ENCODE measurements at regions not wholly inside any gene's neighbourhood (a gene's known extent, or its start where the extent isn't known, plus 50 kb on each side); places are given as distances from the start of the nearest gene placed in this dataset.

DNA sequence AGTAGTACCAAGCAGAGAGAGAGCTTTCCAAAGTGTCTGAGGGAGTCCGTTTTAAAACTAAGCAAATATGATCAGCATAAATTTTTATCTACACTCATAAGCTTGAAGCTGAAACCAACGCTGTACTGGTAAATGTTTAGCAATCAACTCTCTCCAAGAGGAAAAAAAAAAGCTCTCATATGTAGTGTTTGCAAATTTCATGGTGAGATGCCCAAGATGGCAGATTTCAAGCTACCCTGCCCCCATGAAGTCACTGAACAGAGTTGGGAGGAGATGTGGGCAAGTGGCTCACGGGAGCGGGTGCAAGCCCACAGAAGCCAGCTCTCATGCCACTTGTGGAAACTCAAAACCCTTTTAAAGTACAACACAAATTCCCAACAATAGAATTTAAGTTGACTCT is 475.8 kb downstream of the BCAT1 start:
- DNase-seq (ENCODE audit: low read depth), result no peak

GRCh38 chr12:24470050-24470449 is 478.9 kb downstream of the BCAT1 start:
- DNase-seq (ENCODE audit: low read depth), result peak; percentile 31

DNA sequence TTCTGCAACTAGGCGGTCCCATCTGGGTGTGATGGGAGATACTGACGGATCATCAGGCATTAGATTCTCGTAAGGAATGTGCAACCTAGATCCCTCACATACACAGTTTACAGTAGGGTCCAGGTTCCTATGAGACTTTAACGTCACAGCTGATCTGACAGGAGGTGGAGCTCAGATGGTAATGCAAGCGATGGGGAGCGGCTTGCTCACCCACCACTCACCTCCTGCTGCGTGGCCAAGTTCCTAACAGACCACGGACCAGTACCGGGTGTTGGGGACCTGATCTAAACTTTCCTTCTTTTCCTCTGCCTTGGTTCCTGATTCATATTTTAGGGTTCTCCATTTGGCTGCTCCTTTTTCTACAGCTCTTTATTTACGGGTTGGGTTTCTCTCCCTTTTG is 479.8 kb downstream of the BCAT1 start:
- DNase-seq (ENCODE audit: low read depth), result no peak

DNA sequence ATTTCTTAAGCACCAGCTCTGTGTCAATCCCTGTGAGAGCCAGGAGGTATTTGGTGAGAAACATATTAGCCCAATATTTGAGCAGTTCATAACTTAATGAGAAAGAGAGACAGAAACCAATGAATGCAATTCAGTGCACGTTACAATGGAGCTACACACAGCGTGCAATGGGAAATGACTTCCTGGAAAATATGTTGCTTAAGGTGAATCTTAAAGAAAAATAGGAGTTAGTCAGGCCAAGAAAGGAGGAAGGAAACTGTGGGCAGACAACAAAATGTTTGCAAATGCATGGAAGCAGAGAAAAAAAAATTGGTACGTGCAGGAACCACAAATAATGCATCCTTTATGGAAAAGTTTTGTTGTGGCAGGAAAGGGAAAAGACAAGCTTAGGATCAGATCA is 481.7 kb downstream of the BCAT1 start:
- no peak for DNase-seq (ENCODE audit: low read depth)

GRCh38 chr12:24463375-24463774 is 485.5 kb downstream of the BCAT1 start:
- DNase-seq (ENCODE audit: low read depth), result no peak

DNA sequence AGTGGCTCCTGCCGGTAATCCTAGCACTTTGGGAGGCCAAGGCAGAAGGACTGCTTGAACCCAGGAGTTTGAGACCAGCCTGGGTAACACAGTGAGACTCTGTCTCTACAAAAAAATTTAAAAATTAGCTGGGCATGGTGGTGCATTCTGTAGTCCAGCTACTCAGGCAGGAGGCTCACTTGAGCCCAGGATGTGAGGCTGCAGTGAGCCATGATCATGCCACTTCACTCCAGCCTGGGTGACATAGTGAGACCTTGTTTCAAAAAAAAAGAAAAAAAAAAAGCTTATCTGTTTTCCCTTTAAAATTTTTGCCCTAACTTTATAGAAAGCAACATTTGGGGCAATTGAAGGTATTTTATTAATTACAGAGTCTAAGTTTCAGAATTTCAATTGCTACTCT is 486.0 kb downstream of the BCAT1 start:
- DNase-seq (ENCODE audit: low read depth), result no peak

GRCh38 chr12:24460506-24460905 is 488.4 kb downstream of the BCAT1 start:
- no peak for DNase-seq (ENCODE audit: low read depth)

DNA sequence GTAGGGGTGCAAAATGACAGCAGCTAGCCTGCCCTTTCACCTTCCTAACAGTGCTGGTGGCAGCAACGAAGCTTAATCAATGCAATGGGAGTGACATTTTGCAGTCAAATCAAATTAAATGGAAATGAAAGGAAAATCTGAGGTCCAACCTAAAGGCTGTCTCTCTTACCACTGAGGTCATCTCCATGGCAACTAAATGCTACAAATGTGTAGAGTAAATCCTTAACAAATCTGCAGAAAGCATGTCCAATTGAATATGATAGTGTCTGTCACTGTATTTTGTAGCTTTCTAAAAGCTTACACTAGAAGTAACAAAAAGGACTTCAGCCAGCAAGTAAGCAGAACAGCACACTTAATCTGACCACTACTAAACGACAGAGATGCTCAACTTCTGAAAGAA is 488.8 kb downstream of the BCAT1 start:
- DNase-seq (ENCODE audit: low read depth), result no peak

- no peak for DNase-seq (ENCODE audit: low read depth)
Observed at GRCh38 chr12:24455811-24456210, 493.1 kb downstream of the BCAT1 start.

- no peak for DNase-seq (ENCODE audit: low read depth)
Observed at GRCh38 chr12:24447678-24448077, 498.2 kb upstream of the SOX5 start.

GRCh38 chr12:24446287-24446686 is 496.8 kb upstream of the SOX5 start:
- DNase-seq (ENCODE audit: low read depth), result no peak

DNA sequence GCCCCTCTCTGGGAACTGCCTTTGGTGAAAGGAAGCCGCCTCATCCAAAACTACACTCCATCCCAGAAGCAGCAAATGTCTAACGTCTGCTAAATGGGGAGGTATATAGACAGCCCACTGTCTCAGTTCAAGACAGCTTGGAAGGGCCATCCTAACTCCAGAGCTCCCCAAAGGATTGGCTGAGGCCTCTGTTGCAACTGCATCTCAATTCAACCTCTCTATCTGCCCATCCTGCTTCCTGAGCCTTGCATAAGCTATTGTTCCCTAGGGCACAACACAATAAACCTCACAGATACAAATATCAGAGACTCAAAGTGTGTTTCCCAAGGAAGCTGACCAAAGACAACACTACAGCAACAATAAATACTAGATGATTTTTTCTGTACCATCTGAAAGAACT is 495.2 kb upstream of the SOX5 start:
- no peak for DNase-seq (ENCODE audit: low read depth)

DNA sequence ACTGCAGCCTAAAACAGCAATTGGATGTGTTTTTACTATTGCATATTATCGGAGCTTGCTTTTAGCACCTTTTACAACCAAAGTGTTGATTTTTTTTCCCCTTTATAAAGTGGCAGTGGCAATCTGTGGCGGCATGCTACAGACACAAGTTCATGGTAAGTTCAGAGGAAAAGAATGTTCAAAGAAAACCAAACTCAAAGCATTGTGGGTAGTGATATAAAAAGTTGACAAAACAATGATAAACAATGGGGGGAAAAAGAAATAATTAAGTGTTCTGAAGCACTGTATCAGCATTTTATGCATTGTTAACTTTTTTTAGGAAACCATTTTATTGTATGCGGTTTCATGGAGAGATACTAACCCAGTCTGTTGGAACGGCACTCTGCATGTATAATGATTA is 492.0 kb upstream of the SOX5 start:
- no peak for DNase-seq (ENCODE audit: low read depth)

DNA sequence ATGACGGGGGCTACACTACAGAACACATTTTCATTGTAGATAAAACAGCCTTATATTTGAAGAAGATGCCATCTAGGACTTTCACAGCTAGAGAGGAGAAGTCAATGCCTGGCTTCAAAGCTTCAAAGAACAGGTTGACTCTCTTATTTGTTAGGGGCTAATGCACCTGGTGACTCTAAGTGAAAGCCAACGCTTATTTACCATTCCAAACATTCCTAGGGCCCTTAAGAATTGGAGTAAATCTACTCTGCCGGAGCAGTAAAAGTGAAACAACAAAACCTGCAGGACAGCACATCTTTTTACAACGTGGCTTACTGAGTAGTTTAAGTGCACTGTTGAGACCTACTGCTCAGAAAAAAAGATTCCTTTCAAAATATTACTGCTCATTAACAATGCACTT is 487.2 kb upstream of the SOX5 start:
- no peak for DNase-seq (ENCODE audit: low read depth)

DNA sequence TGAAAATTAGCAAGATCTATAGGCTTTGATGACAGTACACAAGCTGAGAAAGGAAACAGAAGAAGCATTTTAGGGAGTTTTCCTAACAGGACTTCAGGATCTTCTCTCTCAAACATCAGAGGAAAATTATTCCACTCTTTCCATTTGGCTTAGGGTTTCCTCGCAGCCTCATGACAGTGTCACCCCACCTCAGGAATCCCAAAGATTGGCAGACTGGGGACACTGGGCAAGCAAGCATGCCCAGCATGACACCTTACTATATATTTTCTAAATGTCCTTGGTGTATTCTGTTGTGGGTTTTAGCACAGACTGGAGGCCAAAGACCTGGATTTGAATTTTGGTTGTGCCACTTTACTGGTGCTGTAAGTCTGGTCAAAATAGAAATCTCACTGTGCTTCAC is 482.4 kb upstream of the SOX5 start:
- no peak for DNase-seq (ENCODE audit: low read depth)

DNA sequence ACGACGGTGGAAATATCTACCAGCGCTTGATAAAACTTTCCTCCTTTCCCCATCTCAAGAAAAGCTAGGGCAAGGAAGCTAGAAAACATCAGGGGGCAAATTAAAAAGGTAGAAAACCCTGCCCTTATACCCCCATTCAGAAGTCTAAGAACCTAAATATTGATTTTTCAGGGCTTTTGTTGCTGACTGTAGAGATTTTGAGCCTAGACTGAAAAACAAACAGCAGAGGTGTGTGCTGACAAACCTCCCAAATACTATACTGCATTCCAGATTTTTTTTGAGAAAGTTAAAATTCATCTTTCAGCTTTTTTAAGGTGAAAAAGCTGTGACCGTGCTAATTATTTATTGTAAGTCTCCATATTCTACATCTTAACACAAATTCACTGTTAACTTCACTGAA is 478.3 kb upstream of the SOX5 start:
- no peak for DNase-seq (ENCODE audit: low read depth)

DNA sequence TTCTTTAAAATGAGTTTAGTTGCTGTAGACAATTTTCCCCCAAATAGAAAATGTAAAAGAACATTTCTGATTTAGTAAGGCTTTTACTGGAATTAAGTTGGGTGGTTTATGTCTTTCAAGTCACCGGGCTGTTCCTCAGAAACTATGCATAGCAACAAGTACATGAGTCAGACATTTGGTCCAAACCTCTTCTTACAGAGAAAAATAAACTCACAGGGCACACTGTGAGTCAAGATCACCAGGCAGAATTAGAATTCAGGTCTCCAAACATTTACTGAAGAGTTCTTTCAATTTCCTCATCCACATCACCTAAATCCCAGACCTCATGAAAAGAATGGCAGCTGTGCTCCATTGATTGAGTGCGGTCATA is 476.1 kb upstream of the SOX5 start:
- DNase-seq (ENCODE audit: low read depth), result peak; percentile 65

- DNase-seq (ENCODE audit: low read depth), result peak; percentile 33
Observed at GRCh38 chr12:24424889-24425600, 475.6 kb upstream of the SOX5 start.

DNA sequence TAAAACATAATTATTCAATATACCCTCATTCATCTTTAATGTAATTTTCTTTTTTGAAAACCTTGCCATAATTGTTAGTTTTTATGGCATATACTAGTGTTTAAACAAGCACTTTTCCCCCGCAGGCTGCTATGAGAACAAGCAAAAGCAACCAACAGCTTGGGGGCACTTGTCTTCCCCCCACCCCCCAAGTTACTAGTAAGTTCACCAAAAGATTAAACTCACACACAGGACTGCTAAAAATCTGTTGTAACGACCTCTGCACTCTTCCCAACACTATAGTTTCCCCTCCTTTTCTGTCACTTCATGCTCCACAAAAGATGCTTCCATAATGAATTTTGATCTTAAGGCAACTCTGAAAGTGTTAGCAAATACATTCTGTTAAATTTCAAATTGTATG is 474.9 kb upstream of the SOX5 start:
- no peak for DNase-seq (ENCODE audit: low read depth)

- DNase-seq (ENCODE audit: low read depth), result no peak
Observed at GRCh38 chr12:24423611-24424010, 474.1 kb upstream of the SOX5 start.

DNA sequence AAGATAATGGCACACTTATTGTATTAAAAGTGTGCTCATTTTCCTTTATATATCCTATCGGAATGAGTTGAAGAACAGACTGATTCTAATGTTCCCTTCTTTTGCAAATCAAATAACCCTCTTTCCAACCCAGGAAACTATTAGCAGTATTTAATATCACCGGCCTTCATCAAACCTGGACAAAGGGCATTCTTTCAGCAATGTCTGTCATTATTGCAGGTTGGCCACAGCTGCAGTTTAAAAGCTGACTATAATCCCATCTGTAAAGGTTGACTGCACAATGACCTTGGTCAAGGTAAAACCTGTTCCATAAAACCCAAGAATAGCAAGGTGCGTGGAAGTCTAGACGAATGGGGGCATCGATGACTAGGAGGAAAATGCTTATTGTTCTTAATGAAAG is 472.3 kb upstream of the SOX5 start:
- no peak for DNase-seq (ENCODE audit: low read depth)

DNA sequence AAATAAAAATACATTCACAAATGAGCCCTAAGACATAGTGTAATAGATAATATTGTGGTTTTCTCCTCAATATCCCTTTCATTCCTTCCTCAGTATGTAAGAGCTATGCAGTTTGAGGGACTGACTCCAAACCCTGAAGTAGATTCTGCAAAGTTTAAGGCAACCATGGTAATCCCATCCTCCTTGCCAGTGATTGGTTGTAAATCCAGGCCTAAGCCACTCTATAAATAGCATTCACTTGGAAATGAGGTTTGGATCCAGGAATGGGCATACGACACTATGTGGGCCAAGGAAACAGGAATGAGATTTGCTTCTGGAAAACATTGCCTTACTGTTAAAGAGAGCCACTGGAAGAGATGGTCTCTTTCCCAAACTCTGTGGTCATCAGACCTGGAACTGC is 468.7 kb upstream of the SOX5 start:
- DNase-seq (ENCODE audit: low read depth), result no peak

DNA sequence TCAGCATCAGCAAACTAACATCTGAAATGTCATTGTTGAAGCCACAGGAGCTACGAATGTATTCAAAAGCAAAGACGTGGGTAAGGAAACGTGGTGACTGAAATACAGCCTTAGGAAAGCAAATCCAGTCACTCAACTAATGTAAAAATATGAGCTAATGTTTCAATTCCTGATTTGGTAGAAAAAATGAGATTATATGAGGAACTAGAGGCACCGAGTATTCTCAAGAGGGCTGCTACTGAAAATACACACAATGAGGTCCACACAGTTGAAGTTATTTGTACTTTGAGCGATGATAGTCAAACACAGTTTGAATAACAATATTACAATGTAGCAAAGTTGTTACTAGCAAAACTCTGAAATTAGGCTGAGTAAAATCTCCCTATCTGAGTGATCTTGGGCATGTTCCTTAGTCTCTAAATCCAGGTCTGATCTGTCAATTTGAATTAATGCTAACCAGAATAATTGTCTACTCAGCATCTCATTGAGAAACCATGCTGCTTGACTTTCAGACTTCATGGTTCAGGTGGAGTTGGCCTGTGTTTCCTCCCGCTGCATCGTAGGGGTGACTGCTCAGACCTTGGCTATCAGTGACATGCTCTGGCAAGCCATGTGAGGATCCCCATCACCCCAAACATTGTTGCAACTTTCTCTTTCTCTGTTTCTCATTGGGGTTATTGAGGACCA is 467.1 kb upstream of the SOX5 start:
- DNase-seq (ENCODE audit: low read depth), result no peak

GRCh38 chr12:24415934-24416333 is 466.5 kb upstream of the SOX5 start:
- no peak for DNase-seq (ENCODE audit: low read depth)
